GM21526 (cell line): ENCODE measurements at regions not wholly inside any gene's neighbourhood (a gene's known extent, or its start where the extent isn't known, plus 50 kb on each side); places are given as distances from the start of the nearest gene placed in this dataset.
A peak's percentile ranks its signal among the peaks of the same experiment; 100 is the strongest.
"Not testable (repeated sequence)": the region's sequence is repeated elsewhere in the genome, so short reads cannot be mapped to it uniquely, and the experiment has no call there.

ENCODE experiments used
- ATAC-seq: cut with Tn5 transposase; IDR thresholded peaks from one replicate; pipeline ENCODE4 v1.9.1; 2021; ENCODE audit warnings: moderate library complexity; ENCODE audit not compliant: unreplicated experiment, low FRiP score

- ATAC-seq: no peak
These were observed 1334.5 kb upstream of the ADGRL4 start for GRCh38 chr1:80341021-80341420.

GRCh38 chr1:80318108-80318507, 1311.6 kb upstream of the ADGRL4 start:
- no peak for ATAC-seq

GRCh38 chr1:80310703-80311245, 1304.2 kb upstream of the ADGRL4 start:
- no peak for ATAC-seq

GRCh38 chr1:80305466-80305865, 1298.9 kb upstream of the ADGRL4 start:
- ATAC-seq: no peak

GRCh38 chr1:80293818-80294217, 1287.3 kb upstream of the ADGRL4 start:
- ATAC-seq: no peak

GRCh38 chr1:80288750-80289149, 1282.2 kb upstream of the ADGRL4 start:
- not testable (repeated sequence) for ATAC-seq

GRCh38 chr1:80282536-80282935, 1276.0 kb upstream of the ADGRL4 start:
- ATAC-seq: no peak

- no peak for ATAC-seq
These were observed 1272.4 kb upstream of the ADGRL4 start for GRCh38 chr1:80278936-80279335.

GRCh38 chr1:80274256-80274655, 1267.7 kb upstream of the ADGRL4 start:
- no peak for ATAC-seq

GRCh38 chr1:80272495-80272894, 1266.0 kb upstream of the ADGRL4 start:
- no peak for ATAC-seq

GRCh38 chr1:80258659-80259058, 1252.1 kb upstream of the ADGRL4 start:
- no peak for ATAC-seq

GRCh38 chr1:80251591-80251990, 1245.1 kb upstream of the ADGRL4 start:
- ATAC-seq: no peak

- no peak for ATAC-seq
These were observed 1244.6 kb upstream of the ADGRL4 start for GRCh38 chr1:80251171-80251570.

GRCh38 chr1:80250573-80251168, 1244.1 kb upstream of the ADGRL4 start:
- no peak for ATAC-seq

- ATAC-seq: no peak
These were observed 1243.2 kb upstream of the ADGRL4 start for GRCh38 chr1:80249699-80250098.

GRCh38 chr1:80248886-80249285, 1242.4 kb upstream of the ADGRL4 start:
- ATAC-seq: no peak

GRCh38 chr1:80245813-80246212, 1239.3 kb upstream of the ADGRL4 start:
- ATAC-seq: no peak

GRCh38 chr1:80244372-80244771, 1237.8 kb upstream of the ADGRL4 start:
- ATAC-seq: no peak

GRCh38 chr1:80241566-80241965, 1235.0 kb upstream of the ADGRL4 start:
- no peak for ATAC-seq

- no peak for ATAC-seq
These were observed 1219.0 kb upstream of the ADGRL4 start for GRCh38 chr1:80225510-80225909.

GRCh38 chr1:80221319-80221718, 1214.8 kb upstream of the ADGRL4 start:
- ATAC-seq: no peak

GRCh38 chr1:80218112-80218511, 1211.6 kb upstream of the ADGRL4 start:
- ATAC-seq: peak; percentile 71
